ENCODE measurements at regions not wholly inside any gene's neighbourhood (a gene's known extent, or its start where the extent isn't known, plus 50 kb on each side); places are given as distances from the start of the nearest gene placed in this dataset.

DNA sequence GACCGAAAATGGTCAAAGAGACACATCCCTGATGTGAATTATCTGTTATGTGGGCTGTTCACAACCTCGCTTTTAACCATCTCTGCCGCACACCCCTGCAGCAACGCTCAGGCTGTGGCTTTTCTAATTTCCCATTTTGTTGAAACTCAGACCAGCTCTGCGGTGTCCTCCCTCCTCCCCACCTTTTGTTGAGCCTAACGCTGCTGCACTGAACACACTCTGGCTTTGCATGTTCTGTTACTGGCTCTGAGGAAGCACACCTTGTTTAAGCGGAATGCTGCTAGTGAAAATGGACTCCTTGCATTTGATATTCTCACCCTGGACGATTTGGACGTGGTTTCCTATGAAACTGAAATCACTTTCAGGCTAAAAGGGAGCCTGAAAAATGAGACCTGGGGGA, 198.5 kb upstream of the MTNR1B start:
- H3K4me1 Mint-ChIP-seq = peaks cover 0 to 14% (median 4%) of the 10 kb centered on the region in 7 donors
- ChIA-PET CTCF (no interaction called here), POLR2A (no interaction called here)
- Histone ChIP-seq H3K4me1 (ENCODE audit: control insufficient read depth in 2 of 2, insufficient read depth in 2 of 2, low read length in 2 of 2) (no peaks in the 10 kb centered on the region), H3K4me3 (ENCODE audit: low read length) (no peak overlapping the region), H3K9me3 (ENCODE audit: control insufficient read depth in 2 of 3, low read length in 3 of 3) (no peaks in the 10 kb centered on the region), H3K27me3 (ENCODE audit: control insufficient read depth in 2 of 2, insufficient read depth in 2 of 2, low read length in 2 of 2) (no peaks in the 10 kb centered on the region), H3K27ac (ENCODE audit: low read depth, low read length) (no peak overlapping the region), H3K36me3 (ENCODE audit: control insufficient read depth in 2 of 3, insufficient read depth in 3 of 3, low read length in 3 of 3) (no peaks in the 10 kb centered on the region)
- no peak overlapping the region for H3K27ac Mint-ChIP-seq
- peaks cover 0 to 6% (median 0%) of the 10 kb centered on the region in 5 donors for H3K36me3 Mint-ChIP-seq
- DNase-seq (no peak), ATAC-seq (no peak)
- no peak overlapping the region for H3K4me3 Mint-ChIP-seq
- intact Hi-C loops (cut with micrococcal nuclease) = no loop called here
- H3K9me3 Mint-ChIP-seq = peaks cover 0 to 6% (median 0%) of the 10 kb centered on the region in 11 donors
- H3K27me3 Mint-ChIP-seq = peaks cover 7 to 43% (median 17%) of the 10 kb centered on the region in 5 donors

DNA sequence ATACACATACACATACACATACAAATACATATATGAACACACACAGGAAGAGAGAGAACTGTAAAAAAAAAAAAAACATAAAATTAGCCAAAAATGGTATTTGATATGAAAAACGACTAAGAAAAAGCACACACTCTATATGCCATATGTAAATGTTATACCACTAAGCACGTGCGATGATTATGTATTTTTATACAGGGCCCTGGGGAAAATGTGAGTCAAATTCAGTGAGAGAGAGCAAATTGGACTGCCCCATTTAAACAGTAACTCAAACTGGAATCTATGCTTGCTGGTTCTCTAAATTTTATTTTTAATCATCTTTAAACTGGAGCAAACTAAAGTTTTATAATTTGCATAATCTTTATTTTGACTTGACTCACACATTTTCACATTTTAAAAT, 197.8 kb upstream of the MTNR1B start:
- H3K9me3 Mint-ChIP-seq = peaks cover 0 to 6% (median 0%) of the 10 kb centered on the region in 11 donors
- peaks cover 0 to 6% (median 0%) of the 10 kb centered on the region in 5 donors for H3K36me3 Mint-ChIP-seq
- intact Hi-C loops (cut with micrococcal nuclease) = no loop called here
- peaks cover 0 to 8% (median 1%) of the 10 kb centered on the region in 7 donors for H3K4me1 Mint-ChIP-seq
- Histone ChIP-seq H3K36me3 (ENCODE audit: control insufficient read depth in 2 of 3, insufficient read depth in 3 of 3, low read length in 3 of 3) (no peaks in the 10 kb centered on the region), H3K9me3 (ENCODE audit: control insufficient read depth in 2 of 3, low read length in 3 of 3) (no peaks in the 10 kb centered on the region), H3K4me3 (ENCODE audit: low read length) (no peak overlapping the region), H3K4me1 (ENCODE audit: control insufficient read depth in 2 of 2, insufficient read depth in 2 of 2, low read length in 2 of 2) (no peaks in the 10 kb centered on the region), H3K27me3 (ENCODE audit: control insufficient read depth in 2 of 2, insufficient read depth in 2 of 2, low read length in 2 of 2) (no peaks in the 10 kb centered on the region), H3K27ac (ENCODE audit: low read depth, low read length) (no peak overlapping the region)
- ATAC-seq = no peak
- H3K27ac Mint-ChIP-seq = no peak overlapping the region
- peaks cover 4 to 38% (median 15%) of the 10 kb centered on the region in 5 donors for H3K27me3 Mint-ChIP-seq
- ChIA-PET POLR2A (no interaction called here), CTCF (no interaction called here)
- no peak for DNase-seq
- H3K4me3 Mint-ChIP-seq = no peak overlapping the region

DNA sequence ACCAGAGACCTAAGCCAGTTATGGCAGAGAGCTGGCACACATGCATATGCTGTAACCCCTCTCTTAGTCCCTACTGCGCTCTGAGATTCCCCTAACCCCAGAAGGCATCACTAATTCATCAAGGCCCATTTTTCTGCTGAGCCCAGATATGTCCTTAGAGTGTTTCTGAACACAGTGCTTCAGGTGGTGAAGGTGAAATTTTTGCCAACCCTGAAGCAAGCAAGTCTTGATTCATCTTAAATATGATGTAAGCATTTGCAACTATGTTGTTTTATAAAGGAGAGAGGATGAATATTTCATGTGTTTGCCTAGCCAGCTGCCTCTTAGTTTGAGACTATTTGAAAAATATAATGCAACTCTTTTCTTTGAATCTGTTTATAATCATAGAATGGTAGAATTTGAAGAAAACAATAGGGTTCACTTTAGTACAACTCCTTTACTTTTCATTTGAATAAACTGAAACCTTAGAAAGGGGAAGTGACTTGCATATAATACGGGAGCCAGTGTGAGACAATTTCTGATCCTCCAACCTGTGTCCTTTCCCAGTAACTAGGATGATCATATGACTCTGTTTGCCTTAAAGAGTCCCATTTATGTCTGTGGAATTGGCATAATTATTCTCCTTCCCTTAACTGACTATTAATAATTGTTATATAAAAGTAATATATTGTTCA, 194.3 kb upstream of the MTNR1B start:
- no peak for ATAC-seq
- no peak overlapping the region for H3K4me3 Mint-ChIP-seq
- H3K27me3 Mint-ChIP-seq = peaks cover 2 to 21% (median 10%) of the 10 kb centered on the region in 5 donors
- POLR2A ChIA-PET = no interaction called here
- Histone ChIP-seq H3K27me3 (ENCODE audit: control insufficient read depth in 2 of 2, insufficient read depth in 2 of 2, low read length in 2 of 2) (no peaks in the 10 kb centered on the region), H3K9me3 (ENCODE audit: control insufficient read depth in 2 of 3, low read length in 3 of 3) (no peaks in the 10 kb centered on the region), H3K27ac (ENCODE audit: low read depth, low read length) (no peak overlapping the region), H3K4me3 (ENCODE audit: low read length) (no peak overlapping the region), H3K36me3 (ENCODE audit: control insufficient read depth in 2 of 3, insufficient read depth in 3 of 3, low read length in 3 of 3) (no peaks in the 10 kb centered on the region), H3K4me1 (ENCODE audit: control insufficient read depth in 2 of 2, insufficient read depth in 2 of 2, low read length in 2 of 2) (no peaks in the 10 kb centered on the region)
- DNase-seq = no peak
- H3K36me3 Mint-ChIP-seq = no peaks in the 10 kb centered on the region
- peaks cover 0 to 7% (median 0%) of the 10 kb centered on the region in 11 donors for H3K9me3 Mint-ChIP-seq
- intact Hi-C loops (cut with micrococcal nuclease) = no loop called here
- H3K27ac Mint-ChIP-seq = no peak overlapping the region
- CTCF ChIA-PET = no interaction called here
- H3K4me1 Mint-ChIP-seq = peaks cover 0 to 1% (median 0%) of the 10 kb centered on the region in 7 donors

DNA sequence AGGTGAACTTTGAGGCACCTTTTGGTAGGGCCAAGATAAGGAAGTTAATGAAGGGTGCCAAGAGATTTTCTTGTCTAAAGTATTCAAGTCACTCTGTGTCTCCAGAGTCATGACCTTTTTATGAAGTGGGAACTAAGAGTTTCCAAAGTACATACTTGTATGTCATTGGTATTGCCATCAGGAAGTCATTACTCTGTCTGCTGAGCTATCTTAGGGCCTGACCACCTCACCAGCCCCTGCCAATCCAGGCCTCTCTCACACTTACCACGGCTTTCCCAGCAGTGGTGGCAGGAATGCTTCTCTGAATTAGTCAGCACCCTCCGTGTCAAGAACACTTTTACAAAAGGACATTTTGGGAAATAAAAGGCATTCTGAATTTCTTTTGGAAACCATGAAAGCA, 192.8 kb upstream of the MTNR1B start:
- intact Hi-C loops (cut with micrococcal nuclease) = no loop called here
- Mint-ChIP-seq H3K9me3 (peaks cover 0 to 3% (median 0%) of the 10 kb centered on the region in 11 donors), H3K36me3 (no peaks in the 10 kb centered on the region), H3K27me3 (peaks cover 0 to 13% (median 4%) of the 10 kb centered on the region in 5 donors), H3K27ac (no peak overlapping the region), H3K4me3 (no peak overlapping the region), H3K4me1 (peaks cover 0 to 1% (median 0%) of the 10 kb centered on the region in 7 donors)
- DNase-seq = no peak
- H3K4me1 ChIP-seq (ENCODE audit: control insufficient read depth in 2 of 2, insufficient read depth in 2 of 2, low read length in 2 of 2) = no peaks in the 10 kb centered on the region
- no peak overlapping the region for H3K4me3 ChIP-seq (ENCODE audit: low read length)
- no peaks in the 10 kb centered on the region for H3K36me3 ChIP-seq (ENCODE audit: control insufficient read depth in 2 of 3, insufficient read depth in 3 of 3, low read length in 3 of 3)
- no peaks in the 10 kb centered on the region for H3K27me3 ChIP-seq (ENCODE audit: control insufficient read depth in 2 of 2, insufficient read depth in 2 of 2, low read length in 2 of 2)
- ChIA-PET POLR2A (no interaction called here), CTCF (no interaction called here)
- H3K27ac ChIP-seq (ENCODE audit: low read depth, low read length) = no peak overlapping the region
- no peak for ATAC-seq
- no peaks in the 10 kb centered on the region for H3K9me3 ChIP-seq (ENCODE audit: control insufficient read depth in 2 of 3, low read length in 3 of 3)

DNA sequence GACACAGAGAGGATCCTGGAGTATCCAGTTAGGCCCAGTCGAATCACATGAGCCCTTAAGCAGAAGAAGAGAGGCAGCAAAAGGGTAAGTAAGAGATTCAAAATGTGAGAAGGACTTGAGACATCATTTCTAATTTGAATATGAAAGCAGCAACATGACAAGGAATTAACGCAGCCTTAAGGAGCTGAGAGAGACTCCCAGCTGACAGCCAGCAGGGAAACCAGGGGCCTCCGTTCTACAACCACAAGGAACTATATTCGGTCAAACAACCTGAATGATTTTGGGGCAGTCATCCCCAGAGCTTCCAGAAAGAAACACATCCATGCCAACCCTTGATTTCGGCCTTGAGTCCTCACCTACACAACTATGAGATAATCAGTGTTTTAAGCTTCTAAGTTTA, 189.7 kb upstream of the MTNR1B start:
- intact Hi-C loops (cut with micrococcal nuclease) = no loop called here
- Histone ChIP-seq H3K4me3 (ENCODE audit: low read length) (no peak overlapping the region), H3K4me1 (ENCODE audit: control insufficient read depth in 2 of 2, insufficient read depth in 2 of 2, low read length in 2 of 2) (no peaks in the 10 kb centered on the region), H3K9me3 (ENCODE audit: control insufficient read depth in 2 of 3, low read length in 3 of 3) (no peaks in the 10 kb centered on the region), H3K36me3 (ENCODE audit: control insufficient read depth in 2 of 3, insufficient read depth in 3 of 3, low read length in 3 of 3) (no peaks in the 10 kb centered on the region), H3K27me3 (ENCODE audit: control insufficient read depth in 2 of 2, insufficient read depth in 2 of 2, low read length in 2 of 2) (no peaks in the 10 kb centered on the region), H3K27ac (ENCODE audit: low read depth, low read length) (no peak overlapping the region)
- Mint-ChIP-seq H3K9me3 (peaks cover 0 to 3% (median 0%) of the 10 kb centered on the region in 11 donors), H3K4me1 (peaks cover 0 to 1% (median 0%) of the 10 kb centered on the region in 7 donors), H3K27ac (no peak overlapping the region), H3K36me3 (no peaks in the 10 kb centered on the region), H3K4me3 (no peak overlapping the region), H3K27me3 (peaks cover 0 to 13% (median 4%) of the 10 kb centered on the region in 5 donors)
- ChIA-PET POLR2A (no interaction called here), CTCF (no interaction called here)
- ATAC-seq (no peak), DNase-seq (no peak)

DNA sequence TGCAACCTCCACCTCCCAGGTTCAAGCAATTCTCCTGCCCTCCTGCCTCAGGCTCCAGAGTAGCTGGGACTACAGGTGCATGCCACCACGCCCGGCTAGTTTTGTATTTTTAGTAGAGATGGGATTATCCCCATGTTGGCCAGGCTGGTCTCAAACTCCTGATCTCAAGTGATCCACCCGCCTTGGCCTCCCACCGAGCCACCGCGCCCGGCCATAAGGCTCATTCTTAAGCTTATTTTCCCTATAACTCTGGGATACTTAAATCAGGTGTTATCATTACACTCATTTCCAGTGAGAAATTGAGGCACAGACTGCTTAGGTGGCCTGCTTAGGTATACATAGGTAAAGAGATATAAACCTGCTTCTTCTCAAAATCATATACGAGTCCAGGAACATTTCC, 188.3 kb upstream of the MTNR1B start:
- no peaks in the 10 kb centered on the region for H3K27me3 ChIP-seq (ENCODE audit: control insufficient read depth in 2 of 2, insufficient read depth in 2 of 2, low read length in 2 of 2)
- peaks cover 0 to 1% (median 0%) of the 10 kb centered on the region in 7 donors for H3K4me1 Mint-ChIP-seq
- H3K9me3 Mint-ChIP-seq = peaks cover 0 to 3% (median 0%) of the 10 kb centered on the region in 11 donors
- ChIA-PET POLR2A (no interaction called here), CTCF (no interaction called here)
- H3K9me3 ChIP-seq (ENCODE audit: control insufficient read depth in 2 of 3, low read length in 3 of 3) = no peaks in the 10 kb centered on the region
- H3K36me3 Mint-ChIP-seq = no peaks in the 10 kb centered on the region
- H3K4me3 Mint-ChIP-seq = no peak overlapping the region
- no peaks in the 10 kb centered on the region for H3K36me3 ChIP-seq (ENCODE audit: control insufficient read depth in 2 of 3, insufficient read depth in 3 of 3, low read length in 3 of 3)
- peaks cover 0 to 13% (median 4%) of the 10 kb centered on the region in 5 donors for H3K27me3 Mint-ChIP-seq
- ATAC-seq = no peak
- H3K27ac Mint-ChIP-seq = no peak overlapping the region
- H3K4me3 ChIP-seq (ENCODE audit: low read length) = no peak overlapping the region
- intact Hi-C loops (cut with micrococcal nuclease) = no loop called here
- no peaks in the 10 kb centered on the region for H3K4me1 ChIP-seq (ENCODE audit: control insufficient read depth in 2 of 2, insufficient read depth in 2 of 2, low read length in 2 of 2)
- DNase-seq = no peak
- H3K27ac ChIP-seq (ENCODE audit: low read depth, low read length) = no peak overlapping the region

DNA sequence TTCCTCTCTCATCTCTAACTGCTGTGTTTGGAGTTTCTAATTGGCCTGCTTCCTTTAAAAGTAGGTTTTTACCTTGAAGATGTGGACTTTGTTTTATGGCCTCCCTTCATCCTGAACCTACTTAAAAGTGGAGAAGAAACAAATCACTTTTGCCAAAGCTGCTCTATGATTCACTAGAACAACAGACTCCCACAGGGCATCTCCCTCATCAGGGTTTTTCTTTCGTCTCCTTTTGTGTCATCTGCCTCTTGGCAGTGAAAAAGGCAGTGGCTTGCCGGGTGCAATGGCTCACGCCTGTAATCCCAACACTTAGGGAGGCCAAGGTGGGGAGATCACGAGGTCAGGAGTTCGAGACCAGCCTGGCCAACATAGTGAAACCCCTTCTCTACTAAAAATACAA, 186.6 kb upstream of the MTNR1B start:
- no peak overlapping the region for H3K4me3 Mint-ChIP-seq
- no peak for ATAC-seq
- Histone ChIP-seq H3K4me1 (ENCODE audit: control insufficient read depth in 2 of 2, insufficient read depth in 2 of 2, low read length in 2 of 2) (no peaks in the 10 kb centered on the region), H3K27ac (ENCODE audit: low read depth, low read length) (no peak overlapping the region), H3K4me3 (ENCODE audit: low read length) (no peak overlapping the region), H3K27me3 (ENCODE audit: control insufficient read depth in 2 of 2, insufficient read depth in 2 of 2, low read length in 2 of 2) (no peaks in the 10 kb centered on the region), H3K9me3 (ENCODE audit: control insufficient read depth in 2 of 3, low read length in 3 of 3) (no peaks in the 10 kb centered on the region), H3K36me3 (ENCODE audit: control insufficient read depth in 2 of 3, insufficient read depth in 3 of 3, low read length in 3 of 3) (no peaks in the 10 kb centered on the region)
- CTCF ChIA-PET = interaction anchor here (0.6 kb wide), 1 partner anchor 30 kb away, joined by 3 read pairs; no protein-coding TSS in a partner anchor
- POLR2A ChIA-PET = no interaction called here
- no peaks in the 10 kb centered on the region for H3K36me3 Mint-ChIP-seq
- DNase-seq = no peak
- intact Hi-C loops (cut with micrococcal nuclease) = no loop called here
- H3K27ac Mint-ChIP-seq = no peak overlapping the region
- peaks cover 0 to 9% (median 4%) of the 10 kb centered on the region in 5 donors for H3K27me3 Mint-ChIP-seq
- peaks cover 0 to 1% (median 0%) of the 10 kb centered on the region in 7 donors for H3K4me1 Mint-ChIP-seq
- H3K9me3 Mint-ChIP-seq = peaks cover 0 to 3% (median 0%) of the 10 kb centered on the region in 11 donors

All from naive thymus-derived CD4-positive, alpha-beta T cell (primary cell).